Nephron progenitor cell (in vitro differentiated cells): ENCODE measurements at regions not wholly inside any gene's neighbourhood (a gene's known extent, or its start where the extent isn't known, plus 50 kb on each side); places are given as distances from the start of the nearest gene placed in this dataset.
A peak's percentile ranks its signal among the peaks of the same experiment; 100 is the strongest.
"Not testable (repeated sequence)": the region's sequence is repeated elsewhere in the genome, so short reads cannot be mapped to it uniquely, and the experiment has no call there.

ENCODE experiments used
- DNase-seq: peaks from one replicate; pipeline ENCODE4 v3.0.0; 2021
- H3K27ac Mint-ChIP-seq: 2 replicates; pipeline ENCODE4 v1.8.0; 2021; ENCODE audit warnings: mild to moderate bottlenecking, moderate library complexity, mixed read lengths
- H3K27me3 Mint-ChIP-seq: 2 replicates; pipeline ENCODE4 v1.8.0; 2021; ENCODE audit warnings: mild to moderate bottlenecking, low read depth, mixed read lengths; ENCODE audit not compliant: poor library complexity
- H3K36me3 Mint-ChIP-seq: 2 replicates; pipeline ENCODE4 v1.8.0; 2021; ENCODE audit warnings: low read depth, mixed read lengths
- H3K4me1 Mint-ChIP-seq: 2 replicates; pipeline ENCODE4 v1.8.0; 2021; ENCODE audit warnings: mixed read lengths
- H3K4me3 Mint-ChIP-seq: 2 replicates; pipeline ENCODE4 v1.8.0; 2021; ENCODE audit warnings: mild to moderate bottlenecking, moderate library complexity, mixed read lengths
- H3K9me3 Mint-ChIP-seq: 2 replicates; pipeline ENCODE4 v1.8.0; 2021; ENCODE audit warnings: mild to moderate bottlenecking, moderate library complexity, mixed read lengths
- CTCF ChIP-seq: fragments of 200-600 bp; sonication (generic); IDR thresholded peaks from 2 replicates; pipeline ENCODE4 v1.5.0; 2021; ENCODE audit warnings: antibody characterized with exemption

- H3K27ac Mint-ChIP-seq: peak overlapping the region; percentile 81
- not testable (repeated sequence) for H3K9me3 Mint-ChIP-seq, DNase-seq, H3K4me3 Mint-ChIP-seq, H3K27me3 Mint-ChIP-seq, H3K36me3 Mint-ChIP-seq, H3K4me1 Mint-ChIP-seq
Measured at GRCh38 chr3:48101301-48101650, 85.1 kb upstream of the MAP4 start.

GRCh38 chr3:48092270-48092669 is 76.1 kb upstream of the MAP4 start:
- Mint-ChIP-seq H3K9me3 (no peaks in the 10 kb centered on the region), H3K4me3 (no peak overlapping the region), H3K4me1 (peaks cover 27% of the 10 kb centered on the region), H3K36me3 (no peaks in the 10 kb centered on the region), H3K27me3 (peaks cover 6% of the 10 kb centered on the region), H3K27ac (no peak overlapping the region)
- TF ChIP-seq CTCF: no peak
- DNase-seq: no peak

- H3K9me3 Mint-ChIP-seq: no peaks in the 10 kb centered on the region
- peak overlapping the region; percentile 91 for H3K4me3 Mint-ChIP-seq
- no peak for DNase-seq
- H3K4me1 Mint-ChIP-seq: peaks cover 35% of the 10 kb centered on the region
- peaks cover 6% of the 10 kb centered on the region for H3K27me3 Mint-ChIP-seq
- H3K36me3 Mint-ChIP-seq: no peaks in the 10 kb centered on the region
- TF ChIP-seq CTCF: no peak
- peak overlapping the region; percentile 59 for H3K27ac Mint-ChIP-seq
Measured at GRCh38 chr3:48090166-48090939, 74.1 kb upstream of the MAP4 start.

- Mint-ChIP-seq H3K36me3 (peaks cover 11% of the 10 kb centered on the region), H3K9me3 (no peaks in the 10 kb centered on the region), H3K4me3 (peak overlapping the region; percentile 99), H3K27me3 (peaks cover 6% of the 10 kb centered on the region), H3K27ac (peak overlapping the region; percentile 99), H3K4me1 (peaks cover 43% of the 10 kb centered on the region)
- no peak for TF ChIP-seq CTCF
- DNase-seq: peak; percentile 97
Measured at GRCh38 chr3:48088749-48089466, 72.7 kb upstream of the MAP4 start.

GRCh38 chr3:48088056-48088748 is 72.0 kb upstream of the MAP4 start:
- H3K27ac Mint-ChIP-seq: peak overlapping the region; percentile 92
- no peak for DNase-seq
- H3K27me3 Mint-ChIP-seq: peaks cover 6% of the 10 kb centered on the region
- H3K9me3 Mint-ChIP-seq: no peaks in the 10 kb centered on the region
- H3K4me3 Mint-ChIP-seq: peak overlapping the region; percentile 99
- no peak for TF ChIP-seq CTCF
- peaks cover 11% of the 10 kb centered on the region for H3K36me3 Mint-ChIP-seq
- peaks cover 43% of the 10 kb centered on the region for H3K4me1 Mint-ChIP-seq

DNA sequence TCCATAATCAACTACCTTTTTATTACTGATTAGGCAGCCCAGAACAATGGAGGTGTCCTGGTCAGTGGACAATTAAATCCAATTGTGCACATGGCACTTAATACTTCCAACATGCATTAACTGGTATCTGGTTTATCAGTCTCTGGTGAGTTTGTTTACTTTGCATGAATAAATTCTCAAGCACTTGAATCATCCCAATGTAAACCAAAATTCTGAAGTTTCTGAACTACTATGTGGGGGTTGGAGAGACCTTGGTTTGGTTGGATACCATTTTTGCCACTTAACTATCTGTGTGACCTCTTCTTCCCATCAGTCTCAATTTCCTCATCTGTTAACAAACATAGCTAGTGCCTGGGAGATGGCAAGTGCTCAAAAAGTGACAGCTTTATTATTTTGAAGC is 70.5 kb upstream of the MAP4 start:
- no peak for TF ChIP-seq CTCF
- peak overlapping the region; percentile 99 for H3K4me3 Mint-ChIP-seq
- peaks cover 42% of the 10 kb centered on the region for H3K4me1 Mint-ChIP-seq
- no peaks in the 10 kb centered on the region for H3K9me3 Mint-ChIP-seq
- peaks cover 24% of the 10 kb centered on the region for H3K36me3 Mint-ChIP-seq
- peaks cover 5% of the 10 kb centered on the region for H3K27me3 Mint-ChIP-seq
- H3K27ac Mint-ChIP-seq: peak overlapping the region; percentile 92
- no peak for DNase-seq
